ENCODE measurements at regions not wholly inside any gene's neighbourhood (a gene's known extent, or its start where the extent isn't known, plus 50 kb on each side); places are given as distances from the start of the nearest gene placed in this dataset.

GRCh38 chr1:29541631-29542030, 305.3 kb downstream of the PTPRU start:
- no peak for TF ChIP-seq CTCF (IDR thresholded peaks at IDR 0.05)
- no peak for TF ChIP-seq POLR2A (IDR thresholded peaks at IDR 0.05; ENCODE audit: low read depth)
- TF ChIP-seq POLR2AphosphoS5 (IDR thresholded peaks at IDR 0.05) = no peak
- TF ChIP-seq EP300 (IDR thresholded peaks at IDR 0.05) = no peak

Measured in esophagus muscularis mucosa (tissue), 4 donors.